GM10248 (cell line): ENCODE measurements at regions not wholly inside any gene's neighbourhood (a gene's known extent, or its start where the extent isn't known, plus 50 kb on each side); places are given as distances from the start of the nearest gene placed in this dataset.

Source experiments
- CTCF ChIA-PET: fragments of 300-600 bp; sonication (Branson Sonifier 250); formaldehyde crosslinking; extraction: SDS; loops from one replicate; lab custom pipeline; 2021; ENCODE audit warnings: antibody characterized with exemption; lab: Yijun Ruan, JAX
- POLR2A ChIA-PET: fragments of 350-650 bp; sonication (Branson Sonifier 250); formaldehyde crosslinking; extraction: SDS; loops from one replicate; lab custom pipeline; 2020; ENCODE audit warnings: antibody characterized with exemption; lab: Yijun Ruan, JAX
- DNase-seq: peaks from one replicate; pipeline ENCODE4 v3.0.0; 2012; ENCODE audit errors: extremely low spot score
- TF ChIP-seq, protein P1 (sequence below): IDR thresholded peaks from 2 replicates; pipeline ENCODE4 v1.5.1; 2012; ENCODE audit warnings: mild to moderate bottlenecking, low read depth; ENCODE audit errors: extremely low read depth, missing control alignments, control extremely low read depth

DNA sequence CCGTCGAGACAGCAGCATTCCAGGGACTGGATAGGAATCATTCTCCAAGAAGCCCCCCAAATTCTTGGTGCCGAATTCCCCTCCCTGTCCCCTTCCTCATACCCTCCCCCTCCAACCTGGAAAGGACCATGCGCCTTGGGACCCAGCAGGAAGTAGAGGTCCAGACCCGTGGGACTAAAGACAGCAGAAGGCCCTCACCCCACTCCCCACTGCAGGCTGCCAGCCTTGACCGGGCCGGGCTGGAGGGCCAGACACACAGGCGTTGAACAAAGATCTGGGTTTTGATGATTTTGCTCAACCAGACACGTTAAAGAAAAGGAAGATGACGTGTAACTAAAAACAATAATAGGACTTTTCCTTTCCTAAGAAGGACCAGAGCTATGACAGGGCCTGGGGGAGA is 286.5 kb downstream of the NPHP4 start:
- DNase-seq, result no peak
- TF ChIP-seq, protein P1, sequence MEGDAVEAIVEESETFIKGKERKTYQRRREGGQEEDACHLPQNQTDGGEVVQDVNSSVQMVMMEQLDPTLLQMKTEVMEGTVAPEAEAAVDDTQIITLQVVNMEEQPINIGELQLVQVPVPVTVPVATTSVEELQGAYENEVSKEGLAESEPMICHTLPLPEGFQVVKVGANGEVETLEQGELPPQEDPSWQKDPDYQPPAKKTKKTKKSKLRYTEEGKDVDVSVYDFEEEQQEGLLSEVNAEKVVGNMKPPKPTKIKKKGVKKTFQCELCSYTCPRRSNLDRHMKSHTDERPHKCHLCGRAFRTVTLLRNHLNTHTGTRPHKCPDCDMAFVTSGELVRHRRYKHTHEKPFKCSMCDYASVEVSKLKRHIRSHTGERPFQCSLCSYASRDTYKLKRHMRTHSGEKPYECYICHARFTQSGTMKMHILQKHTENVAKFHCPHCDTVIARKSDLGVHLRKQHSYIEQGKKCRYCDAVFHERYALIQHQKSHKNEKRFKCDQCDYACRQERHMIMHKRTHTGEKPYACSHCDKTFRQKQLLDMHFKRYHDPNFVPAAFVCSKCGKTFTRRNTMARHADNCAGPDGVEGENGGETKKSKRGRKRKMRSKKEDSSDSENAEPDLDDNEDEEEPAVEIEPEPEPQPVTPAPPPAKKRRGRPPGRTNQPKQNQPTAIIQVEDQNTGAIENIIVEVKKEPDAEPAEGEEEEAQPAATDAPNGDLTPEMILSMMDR, result no peak
- ChIA-PET POLR2A (no interaction called here), CTCF (no interaction called here)

DNA sequence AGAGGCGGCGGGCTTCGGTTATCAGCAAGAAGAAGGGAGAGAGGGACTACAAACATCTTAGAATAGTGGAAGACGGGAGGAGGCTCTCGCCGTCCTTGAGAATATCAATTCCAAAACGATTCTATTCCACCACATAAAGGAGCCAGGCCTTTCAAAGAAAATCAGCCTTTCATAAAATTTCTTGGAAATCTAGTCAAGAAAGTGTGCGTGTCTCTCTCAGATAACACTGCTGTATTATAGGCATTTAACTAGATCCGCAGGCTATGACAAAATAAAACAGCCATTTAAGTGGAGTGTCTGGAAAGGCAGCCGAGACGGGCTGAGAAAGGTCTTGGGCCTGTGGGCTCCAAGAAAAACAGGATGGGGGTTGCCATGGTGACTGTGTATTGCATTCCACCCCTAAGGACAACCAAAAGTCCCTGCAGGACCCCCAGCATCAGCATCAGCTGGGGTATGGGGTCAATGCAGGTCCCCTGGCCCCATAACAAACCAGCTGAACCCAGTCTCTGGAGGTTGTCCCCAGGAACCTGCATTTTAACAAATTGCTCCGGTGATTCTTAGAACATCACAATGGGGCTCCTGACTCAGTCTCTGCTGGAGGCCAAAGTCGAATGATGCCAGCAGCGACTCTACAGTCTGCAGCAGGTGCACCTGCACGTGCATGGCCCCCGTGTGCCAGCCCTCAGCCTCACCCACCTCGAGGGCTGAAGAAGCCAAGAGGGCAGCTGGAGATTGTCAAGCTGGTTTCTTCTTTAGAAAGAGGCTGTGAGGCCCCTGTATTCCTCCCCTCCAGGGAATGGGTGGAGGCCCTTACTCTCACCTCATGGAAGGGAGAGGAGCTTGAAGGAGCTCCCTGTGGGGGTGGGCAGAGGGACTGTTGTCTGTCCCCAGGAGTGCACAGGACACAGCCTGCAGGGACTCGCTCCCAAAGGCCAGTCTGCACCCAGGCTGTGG is 287.4 kb downstream of the NPHP4 start:
- no peak for DNase-seq

DNA sequence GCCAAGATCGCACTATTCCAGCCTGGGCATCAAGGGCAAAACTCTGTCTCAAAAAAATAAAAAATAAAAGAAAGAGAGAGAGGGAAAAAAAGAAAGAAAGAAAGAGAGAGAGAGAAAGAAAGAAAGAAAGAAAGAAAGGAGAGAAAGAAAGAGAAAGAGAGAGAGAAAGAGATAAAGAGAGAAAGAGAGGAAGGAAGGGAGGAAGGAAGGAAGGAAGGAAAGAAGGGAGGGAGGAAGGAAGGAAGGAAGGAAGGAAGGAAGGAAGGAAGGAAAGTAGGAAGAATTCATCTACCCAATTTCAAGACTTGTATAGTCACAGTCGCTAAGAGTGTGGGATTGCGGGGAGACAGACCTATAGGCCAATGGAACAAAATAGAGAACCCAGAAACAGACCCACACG is 290.6 kb downstream of the NPHP4 start:
- TF ChIP-seq, protein P1, result no peak
- DNase-seq, result no peak
- ChIA-PET POLR2A (no interaction called here), CTCF (no interaction called here)

More for the DNA sequence above, 287.4 kb downstream of the NPHP4 start:
- ChIA-PET CTCF (no interaction called here), POLR2A (no interaction called here)
- TF ChIP-seq, protein P1, result no peak

DNA sequence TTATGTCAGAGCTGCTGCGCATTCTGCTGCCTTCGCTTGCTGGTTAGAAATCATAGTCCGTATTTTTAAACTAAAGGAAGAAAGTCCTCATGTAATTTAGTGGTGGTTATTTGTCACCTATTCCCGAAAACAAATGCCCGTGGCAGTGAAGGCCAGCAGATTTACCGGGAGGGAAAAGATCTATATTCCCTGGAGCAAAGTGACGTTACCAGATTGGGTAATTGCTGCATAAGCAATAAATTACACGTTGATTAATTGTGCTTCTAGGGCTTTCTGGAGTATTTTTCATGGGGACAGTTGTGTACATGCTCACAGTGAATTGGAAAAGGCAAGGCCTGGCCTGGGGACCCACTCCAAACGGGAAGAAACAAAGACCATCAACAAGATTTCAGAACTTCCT is 298.7 kb downstream of the NPHP4 start:
- DNase-seq, result no peak

DNA sequence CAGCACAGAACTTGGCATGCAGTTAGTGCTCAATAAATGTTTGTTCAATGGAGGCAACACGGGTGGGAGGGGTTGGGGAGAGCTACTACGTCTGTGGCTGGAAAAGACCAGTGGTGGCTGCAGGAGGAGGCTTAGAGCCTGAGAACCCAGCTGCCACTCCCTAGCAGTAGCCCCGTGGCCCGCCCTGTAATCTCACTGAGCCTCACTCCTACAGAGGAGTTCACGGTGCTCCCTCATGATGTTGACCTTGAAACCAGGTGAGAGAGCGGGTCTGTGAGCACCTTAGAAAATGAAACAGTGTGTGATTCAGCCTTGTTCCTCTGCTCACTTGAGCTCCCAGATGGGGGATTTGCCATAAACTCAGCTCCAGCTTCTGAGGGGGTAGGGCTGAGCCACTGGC is 299.6 kb downstream of the NPHP4 start:
- TF ChIP-seq, protein P1, result no peak
- ChIA-PET CTCF (no interaction called here), POLR2A (no interaction called here)
- DNase-seq, result no peak

More for the DNA sequence above, 298.7 kb downstream of the NPHP4 start:
- ChIA-PET CTCF (no interaction called here), POLR2A (no interaction called here)
- TF ChIP-seq, protein P1, result no peak

DNA sequence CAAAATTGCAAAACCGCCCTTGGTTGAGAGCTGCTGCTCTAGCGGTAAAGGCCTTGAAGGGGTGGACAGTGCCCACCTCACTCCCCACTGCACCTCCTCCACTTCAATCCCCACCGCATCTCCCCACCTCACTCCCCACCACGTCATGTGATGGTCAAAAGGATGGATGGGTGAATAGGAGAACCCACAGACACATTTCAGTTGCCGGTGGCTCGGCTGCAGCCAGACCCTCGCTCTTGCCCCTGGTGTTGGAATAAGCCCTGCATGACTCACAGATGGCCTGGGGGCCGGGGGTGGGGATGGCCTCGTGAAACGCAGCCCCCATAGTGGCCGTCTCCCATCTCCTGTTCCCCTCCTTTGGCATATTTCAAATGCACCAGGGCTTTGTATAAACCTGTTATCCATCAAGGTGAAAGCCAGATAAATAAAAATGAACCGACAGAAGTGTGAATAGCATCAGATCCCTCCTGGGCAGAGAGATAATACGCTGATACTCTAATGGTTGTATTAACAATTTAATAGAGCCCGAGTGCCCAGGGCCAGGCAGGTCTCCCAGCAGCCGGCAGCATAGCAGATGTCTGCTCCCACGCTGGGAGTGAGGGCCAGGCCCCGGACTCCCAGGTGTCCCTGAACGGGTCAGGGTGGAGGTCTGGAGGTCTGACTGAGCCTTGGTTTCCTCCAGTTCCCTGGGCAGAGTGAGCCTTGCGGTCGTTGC is 300.3 kb downstream of the NPHP4 start:
- POLR2A ChIA-PET, result no interaction called here
- TF ChIP-seq, protein P1, result no peak
- CTCF ChIA-PET, result no interaction called here
- DNase-seq, result no peak
